OCI-LY7 (cell line): ENCODE measurements at regions not wholly inside any gene's neighbourhood (a gene's known extent, or its start where the extent isn't known, plus 50 kb on each side); places are given as distances from the start of the nearest gene placed in this dataset.

Experiments
- EZH2phosphoT487 ChIP-seq: fragments of 200-600 bp; sonication (generic); IDR thresholded peaks from 2 replicates; pipeline ENCODE4 v1.6.1; 2018; ENCODE audit warnings: low read depth, borderline replicate concordance, mild to moderate bottlenecking, mixed run types, antibody characterized with exemption, low read length, moderate library complexity, mixed read lengths
- TF ChIP-seq, protein P1 (sequence below): fragments of 200-600 bp; sonication (generic); conservative IDR thresholded peaks from 2 replicates; pipeline ENCODE4 v1.5.1; 2014; ENCODE audit warnings: mild to moderate bottlenecking, antibody characterized with exemption, low read length, moderate library complexity, mixed read lengths

DNA sequence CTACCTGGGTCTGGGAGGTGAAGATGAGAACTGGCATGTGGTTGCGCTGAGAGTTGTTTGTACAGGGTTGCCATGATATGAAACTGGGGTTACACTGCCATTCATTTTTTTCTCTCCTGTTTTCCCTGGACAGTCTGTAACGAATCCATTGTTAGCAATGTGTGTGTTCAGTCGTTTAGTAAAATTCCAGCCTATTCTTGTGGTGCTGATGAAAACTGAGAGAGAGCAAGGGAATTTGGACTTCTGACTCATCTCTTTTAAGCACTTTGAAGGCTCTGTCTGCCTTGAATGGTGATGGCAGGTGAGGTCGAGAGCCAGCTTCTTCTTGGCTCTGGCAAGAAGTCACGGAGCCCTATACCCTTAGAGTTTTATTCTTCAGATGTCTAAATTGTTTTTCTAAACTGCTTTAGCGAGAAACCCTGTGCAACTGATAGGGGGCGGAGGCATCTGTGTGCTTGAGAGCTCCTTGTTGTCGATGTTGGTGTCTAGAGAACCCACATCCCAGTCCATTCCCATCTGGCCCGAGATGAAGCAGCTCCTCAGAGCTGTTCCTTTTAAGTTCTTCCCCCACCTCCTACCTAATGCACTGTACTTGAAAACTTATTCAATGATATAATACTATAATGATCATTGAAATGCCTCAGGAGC, 204.4 kb downstream of the TMX1 start:
- TF ChIP-seq, protein P1, sequence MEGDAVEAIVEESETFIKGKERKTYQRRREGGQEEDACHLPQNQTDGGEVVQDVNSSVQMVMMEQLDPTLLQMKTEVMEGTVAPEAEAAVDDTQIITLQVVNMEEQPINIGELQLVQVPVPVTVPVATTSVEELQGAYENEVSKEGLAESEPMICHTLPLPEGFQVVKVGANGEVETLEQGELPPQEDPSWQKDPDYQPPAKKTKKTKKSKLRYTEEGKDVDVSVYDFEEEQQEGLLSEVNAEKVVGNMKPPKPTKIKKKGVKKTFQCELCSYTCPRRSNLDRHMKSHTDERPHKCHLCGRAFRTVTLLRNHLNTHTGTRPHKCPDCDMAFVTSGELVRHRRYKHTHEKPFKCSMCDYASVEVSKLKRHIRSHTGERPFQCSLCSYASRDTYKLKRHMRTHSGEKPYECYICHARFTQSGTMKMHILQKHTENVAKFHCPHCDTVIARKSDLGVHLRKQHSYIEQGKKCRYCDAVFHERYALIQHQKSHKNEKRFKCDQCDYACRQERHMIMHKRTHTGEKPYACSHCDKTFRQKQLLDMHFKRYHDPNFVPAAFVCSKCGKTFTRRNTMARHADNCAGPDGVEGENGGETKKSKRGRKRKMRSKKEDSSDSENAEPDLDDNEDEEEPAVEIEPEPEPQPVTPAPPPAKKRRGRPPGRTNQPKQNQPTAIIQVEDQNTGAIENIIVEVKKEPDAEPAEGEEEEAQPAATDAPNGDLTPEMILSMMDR: no peak
- TF ChIP-seq EZH2phosphoT487: no peak
